IPS-NIHi11 (cell line): ENCODE measurements at regions not wholly inside any gene's neighbourhood (a gene's known extent, or its start where the extent isn't known, plus 50 kb on each side); places are given as distances from the start of the nearest gene placed in this dataset.
A peak's percentile ranks its signal among the peaks of the same experiment; 100 is the strongest.

Experiments used
- DNase-seq: peaks from one replicate; pipeline ENCODE4 v3.0.0; 2012; ENCODE audit warnings: mixed read lengths, low spot score

GRCh38 chr17:72390675-72391508 is 270.1 kb downstream of the SOX9 start:
- no peak for DNase-seq

GRCh38 chr17:72392056-72393010 is 271.5 kb downstream of the SOX9 start:
- no peak for DNase-seq

- no peak for DNase-seq
Observed at GRCh38 chr17:72393553-72393952, 272.7 kb downstream of the SOX9 start.

- no peak for DNase-seq
Observed at GRCh38 chr17:72394531-72394930, 273.7 kb downstream of the SOX9 start.

GRCh38 chr17:72396121-72396520 is 275.3 kb downstream of the SOX9 start:
- no peak for DNase-seq

- DNase-seq, result no peak
Observed at GRCh38 chr17:72397223-72397667, 276.4 kb downstream of the SOX9 start.

- DNase-seq, result no peak
Observed at GRCh38 chr17:72397687-72398086, 276.9 kb downstream of the SOX9 start.

- DNase-seq, result no peak
Observed at GRCh38 chr17:72399023-72399607, 278.3 kb downstream of the SOX9 start.

- no peak for DNase-seq
Observed at GRCh38 chr17:72399608-72400487, 279.0 kb downstream of the SOX9 start.

- DNase-seq, result no peak
Observed at GRCh38 chr17:72400488-72400827, 279.6 kb downstream of the SOX9 start.

- DNase-seq, result no peak
Observed at GRCh38 chr17:72400863-72401262, 280.0 kb downstream of the SOX9 start.

GRCh38 chr17:72401883-72402726 is 281.3 kb downstream of the SOX9 start:
- DNase-seq, result no peak

- no peak for DNase-seq
Observed at GRCh38 chr17:72402727-72403210, 281.9 kb downstream of the SOX9 start.

GRCh38 chr17:72403713-72404209 is 282.9 kb downstream of the SOX9 start:
- DNase-seq, result no peak

GRCh38 chr17:72404872-72405271 is 284.1 kb downstream of the SOX9 start:
- DNase-seq, result no peak

GRCh38 chr17:72405662-72406230 is 284.9 kb downstream of the SOX9 start:
- DNase-seq, result no peak

GRCh38 chr17:72406498-72406897 is 285.7 kb downstream of the SOX9 start:
- DNase-seq, result no peak

- peak; percentile 76 for DNase-seq
Observed at GRCh38 chr17:72407336-72407909, 286.6 kb downstream of the SOX9 start.

GRCh38 chr17:72407931-72408330 is 287.1 kb downstream of the SOX9 start:
- no peak for DNase-seq

GRCh38 chr17:72408641-72409040 is 287.8 kb downstream of the SOX9 start:
- DNase-seq, result no peak
